Transverse colon (tissue), 4 donors: ENCODE measurements at regions not wholly inside any gene's neighbourhood (a gene's known extent, or its start where the extent isn't known, plus 50 kb on each side); places are given as distances from the start of the nearest gene placed in this dataset.

Experiments used
- POLR2A ChIP-seq: fragments of 450-650 bp; IDR thresholded peaks from one replicate; pipeline ENCODE4 v1.6.1; 2016; ENCODE audit warnings: antibody characterized with exemption, mild to moderate bottlenecking, moderate library complexity
- POLR2AphosphoS5 ChIP-seq, 3 donors: sonication (generic); formaldehyde crosslinking; IDR thresholded peaks; one replicate each; pipeline ENCODE4 v1.6.1; 2016; ENCODE audit warnings: antibody characterized with exemption in 3 of 3
- TF ChIP-seq, protein P1 (sequence below), 5 experiments: fragments of 200-600 bp in 3 of 5; fragments of 450-650 bp in 2 of 5; sonication (generic) in 3 of 5; IDR thresholded peaks; 1 replicate in 2 of 5; 2 replicates in 3 of 5; pipeline ENCODE4 v1.5.1; 2016 to 2017; ENCODE audit warnings: antibody characterized with exemption in 5 of 5, inconsistent platforms in 3 of 5, mild to moderate bottlenecking in 2 of 5, moderate library complexity in 1 of 5

DNA sequence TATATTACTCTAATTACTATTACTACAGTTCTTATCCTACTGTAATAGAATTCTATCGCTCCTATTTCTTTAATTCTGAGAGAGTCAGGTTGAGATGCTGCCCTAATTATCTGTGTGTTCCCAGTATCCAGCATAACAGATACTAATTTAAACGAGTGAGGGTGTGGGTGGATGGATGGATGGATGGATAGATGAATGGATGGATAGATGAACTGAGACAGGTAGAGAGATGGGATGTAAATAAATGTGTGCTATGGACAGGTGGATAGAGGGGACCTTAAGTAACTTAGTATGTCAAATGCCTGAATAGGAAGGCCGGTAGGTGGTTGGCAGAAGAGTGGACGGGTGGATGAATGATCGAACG, 143.6 kb upstream of the ADRA1B start:
- TF ChIP-seq, protein P1, sequence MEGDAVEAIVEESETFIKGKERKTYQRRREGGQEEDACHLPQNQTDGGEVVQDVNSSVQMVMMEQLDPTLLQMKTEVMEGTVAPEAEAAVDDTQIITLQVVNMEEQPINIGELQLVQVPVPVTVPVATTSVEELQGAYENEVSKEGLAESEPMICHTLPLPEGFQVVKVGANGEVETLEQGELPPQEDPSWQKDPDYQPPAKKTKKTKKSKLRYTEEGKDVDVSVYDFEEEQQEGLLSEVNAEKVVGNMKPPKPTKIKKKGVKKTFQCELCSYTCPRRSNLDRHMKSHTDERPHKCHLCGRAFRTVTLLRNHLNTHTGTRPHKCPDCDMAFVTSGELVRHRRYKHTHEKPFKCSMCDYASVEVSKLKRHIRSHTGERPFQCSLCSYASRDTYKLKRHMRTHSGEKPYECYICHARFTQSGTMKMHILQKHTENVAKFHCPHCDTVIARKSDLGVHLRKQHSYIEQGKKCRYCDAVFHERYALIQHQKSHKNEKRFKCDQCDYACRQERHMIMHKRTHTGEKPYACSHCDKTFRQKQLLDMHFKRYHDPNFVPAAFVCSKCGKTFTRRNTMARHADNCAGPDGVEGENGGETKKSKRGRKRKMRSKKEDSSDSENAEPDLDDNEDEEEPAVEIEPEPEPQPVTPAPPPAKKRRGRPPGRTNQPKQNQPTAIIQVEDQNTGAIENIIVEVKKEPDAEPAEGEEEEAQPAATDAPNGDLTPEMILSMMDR (IDR thresholded peaks at IDR 0.05), result no peak
- TF ChIP-seq POLR2AphosphoS5 (IDR thresholded peaks at IDR 0.05) (no peak), POLR2A (no peak)
